ENCODE measurements at regions not wholly inside any gene's neighbourhood (a gene's known extent, or its start where the extent isn't known, plus 50 kb on each side); places are given as distances from the start of the nearest gene placed in this dataset.
"Not testable (repeated sequence)": the region's sequence is repeated elsewhere in the genome, so short reads cannot be mapped to it uniquely, and the experiment has no call there.

GRCh38 chr16:22695773-22696172 lies 118.2 kb upstream of the HS3ST2 start:
- TF ChIP-seq CTCF, POLR2A (IDR thresholded peaks at IDR 0.05): not testable (repeated sequence)
